Activated CD4-positive, alpha-beta T cell treated with anti-CD3 and anti-CD28 coated beads for 36 hours (primary cell): ENCODE measurements at regions not wholly inside any gene's neighbourhood (a gene's known extent, or its start where the extent isn't known, plus 50 kb on each side); places are given as distances from the start of the nearest gene placed in this dataset.

ENCODE experiments used
- ATAC-seq: fragments of 200-7000 bp; cut with Tn5 transposase; one replicate; pipeline ENCODE4 v1.10.0; 2021; ENCODE audit warnings: mild to moderate bottlenecking, moderate library complexity
- CTCF ChIA-PET: fragments of 350-600 bp; sonication (Branson Sonifier 250); formaldehyde crosslinking; loops from one replicate; lab custom pipeline; 2021; ENCODE audit warnings: antibody characterized with exemption; lab: Charles Lee
- POLR2A ChIA-PET: fragments of 350-600 bp; sonication (Branson Sonifier 250); formaldehyde crosslinking; loops from one replicate; lab custom pipeline; 2021; ENCODE audit warnings: antibody characterized with exemption, inconsistent platforms; lab: Charles Lee
- DNase-seq: peaks from one replicate; pipeline ENCODE4 v3.0.0-alpha.2; 2020
- H3K27ac Mint-ChIP-seq: one replicate; pipeline ENCODE4 v1.8.0; 2021; ENCODE audit warnings: mixed read lengths
- H3K27me3 Mint-ChIP-seq: one replicate; pipeline ENCODE4 v1.8.0; 2021; ENCODE audit warnings: mixed read lengths
- H3K36me3 Mint-ChIP-seq: one replicate; pipeline ENCODE4 v1.8.0; 2021; ENCODE audit warnings: low read depth, mixed read lengths
- H3K4me1 Mint-ChIP-seq: one replicate; pipeline ENCODE4 v1.8.0; 2021; ENCODE audit warnings: mixed read lengths
- H3K4me3 Mint-ChIP-seq: one replicate; pipeline ENCODE4 v1.8.0; 2021; ENCODE audit warnings: mild to moderate bottlenecking, moderate library complexity, mixed read lengths
- H3K9me3 Mint-ChIP-seq: one replicate; pipeline ENCODE4 v1.8.0; 2021; ENCODE audit warnings: low read depth, mixed read lengths
- intact Hi-C, 2 experiments: fragments of 100-400 bp; cut with DNase I in 1 of 2; cut with micrococcal nuclease in 1 of 2; formaldehyde crosslinking; loops; one replicate each; pipeline versions ENCODE4 v1.14.2 to v1.15.1; 2022 to 2024; cut with DNase I, micrococcal nuclease

DNA sequence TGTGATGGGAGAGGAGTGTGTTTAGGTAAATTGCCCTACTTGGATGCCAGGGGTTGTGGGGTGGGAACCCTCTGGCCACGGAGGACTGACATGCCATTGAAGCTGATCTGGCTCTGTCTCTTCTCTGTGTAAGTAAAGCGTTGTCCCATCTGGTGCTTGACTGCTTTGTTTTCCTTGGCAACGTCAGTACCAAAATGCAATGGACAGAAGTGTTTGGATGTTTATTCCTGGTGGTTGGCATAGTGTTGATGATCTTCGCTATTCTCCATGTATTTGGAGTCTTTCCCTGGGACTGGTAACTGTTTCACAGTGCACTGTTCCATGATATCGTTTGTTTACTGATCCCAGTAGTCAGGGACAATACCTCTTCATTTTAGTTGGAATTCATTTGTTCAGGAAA, 130.5 kb upstream of the MCTP2 start:
- Mint-ChIP-seq H3K27ac (no peak overlapping the region), H3K27me3 (peaks cover 20% of the 10 kb centered on the region), H3K36me3 (no peaks in the 10 kb centered on the region), H3K4me3 (no peak overlapping the region), H3K9me3 (no peaks in the 10 kb centered on the region), H3K4me1 (no peaks in the 10 kb centered on the region)
- intact Hi-C loops: no loop called here
- ATAC-seq: no peak
- ChIA-PET POLR2A (no interaction called here), CTCF (no interaction called here)
- no peak for DNase-seq

DNA sequence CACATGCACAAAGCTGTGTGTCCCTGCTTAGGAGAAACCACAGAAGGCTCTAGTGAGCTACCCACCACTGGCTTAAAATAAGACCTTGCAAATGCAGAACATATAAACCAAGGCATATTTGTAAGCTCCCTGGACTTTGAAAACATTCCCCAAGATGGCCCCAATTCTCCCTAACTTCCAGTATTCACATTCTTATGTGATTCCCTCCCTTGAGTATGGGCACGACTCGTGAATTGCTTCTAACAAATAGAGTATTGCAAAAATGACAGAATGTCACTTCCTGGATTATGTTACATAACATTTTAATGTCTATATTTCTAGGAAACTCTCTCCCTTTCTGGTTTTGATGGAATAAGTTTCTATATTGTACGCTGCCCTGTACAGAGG, 131.8 kb upstream of the MCTP2 start:
- POLR2A ChIA-PET: interaction anchor here (0.5 kb wide), 1 partner anchor 146 kb away, joined by 4 read pairs; no protein-coding TSS in a partner anchor
- H3K36me3 Mint-ChIP-seq: no peaks in the 10 kb centered on the region
- ATAC-seq: no peak
- H3K9me3 Mint-ChIP-seq: no peaks in the 10 kb centered on the region
- no peaks in the 10 kb centered on the region for H3K4me1 Mint-ChIP-seq
- CTCF ChIA-PET: interaction anchor here (0.9 kb wide), 1 partner anchor 63 kb away, joined by 3 read pairs; no protein-coding TSS in a partner anchor
- intact Hi-C loops: no loop called here
- H3K4me3 Mint-ChIP-seq: no peak overlapping the region
- DNase-seq: no peak
- no peak overlapping the region for H3K27ac Mint-ChIP-seq
- peaks cover 19% of the 10 kb centered on the region for H3K27me3 Mint-ChIP-seq

DNA sequence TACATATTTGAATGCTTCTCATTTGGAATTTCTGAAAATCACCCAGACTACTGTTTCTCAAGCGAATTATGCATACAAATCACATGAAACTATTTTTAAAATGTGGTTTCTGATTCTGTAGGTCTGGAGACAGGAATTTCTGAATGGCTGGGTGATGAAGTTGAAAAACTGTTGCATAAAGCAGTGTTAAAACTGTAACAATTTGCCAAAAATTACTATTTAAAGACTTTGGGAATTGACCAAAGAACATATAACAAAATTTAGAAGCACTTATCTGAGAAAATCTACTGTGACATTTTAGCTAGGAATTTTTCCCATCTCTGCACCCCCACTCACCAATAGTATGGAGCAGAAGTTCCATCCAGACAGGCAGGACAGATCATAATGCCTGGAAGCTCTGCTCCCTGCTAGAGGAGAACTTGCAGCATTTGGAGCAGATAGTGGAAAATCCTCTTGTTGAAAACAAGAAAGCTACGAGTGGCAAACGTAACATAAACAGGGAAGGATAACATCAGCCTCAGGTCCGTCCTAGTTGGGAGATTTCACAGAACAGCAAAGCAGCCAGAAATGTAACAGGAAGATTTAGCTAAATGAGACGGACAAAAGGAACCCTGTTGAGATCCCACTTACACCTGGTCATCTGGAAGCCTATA, 132.3 kb upstream of the MCTP2 start:
- Mint-ChIP-seq H3K4me1 (no peaks in the 10 kb centered on the region), H3K27me3 (peaks cover 15% of the 10 kb centered on the region), H3K4me3 (no peak overlapping the region), H3K36me3 (no peaks in the 10 kb centered on the region), H3K27ac (no peak overlapping the region), H3K9me3 (no peaks in the 10 kb centered on the region)
- intact Hi-C loops: no loop called here
- no peak for ATAC-seq
- POLR2A ChIA-PET: interaction anchor here (0.5 kb wide), 1 partner anchor 145 kb away, joined by 4 read pairs; no protein-coding TSS in a partner anchor
- no peak for DNase-seq
- CTCF ChIA-PET: interaction anchor here (0.9 kb wide), 1 partner anchor 64 kb away, joined by 3 read pairs; no protein-coding TSS in a partner anchor

DNA sequence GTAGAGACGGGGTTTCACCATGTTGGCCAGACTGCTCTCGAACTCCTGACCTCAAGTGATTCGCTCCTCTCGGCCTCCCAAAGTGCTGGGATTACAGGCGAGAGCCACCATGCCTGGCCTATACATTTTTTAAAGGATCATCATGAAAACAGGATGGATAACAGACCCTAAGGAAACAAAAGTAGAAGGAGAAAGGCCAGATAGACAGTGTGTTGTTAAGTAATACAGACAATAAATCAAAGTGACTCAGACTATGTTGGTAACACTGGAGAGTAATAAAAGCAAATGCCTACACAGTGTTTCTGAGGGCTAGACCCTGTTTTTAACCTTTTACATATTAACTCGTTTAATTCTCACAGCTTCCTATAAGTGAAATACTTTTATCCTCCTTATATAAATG, 133.8 kb upstream of the MCTP2 start:
- intact Hi-C loops: no loop called here
- H3K36me3 Mint-ChIP-seq: no peaks in the 10 kb centered on the region
- H3K27me3 Mint-ChIP-seq: peaks cover 8% of the 10 kb centered on the region
- no peaks in the 10 kb centered on the region for H3K4me1 Mint-ChIP-seq
- no peak overlapping the region for H3K27ac Mint-ChIP-seq
- CTCF ChIA-PET: no interaction called here
- DNase-seq (no peak), ATAC-seq (no peak)
- POLR2A ChIA-PET: no interaction called here
- no peaks in the 10 kb centered on the region for H3K9me3 Mint-ChIP-seq
- H3K4me3 Mint-ChIP-seq: no peak overlapping the region

DNA sequence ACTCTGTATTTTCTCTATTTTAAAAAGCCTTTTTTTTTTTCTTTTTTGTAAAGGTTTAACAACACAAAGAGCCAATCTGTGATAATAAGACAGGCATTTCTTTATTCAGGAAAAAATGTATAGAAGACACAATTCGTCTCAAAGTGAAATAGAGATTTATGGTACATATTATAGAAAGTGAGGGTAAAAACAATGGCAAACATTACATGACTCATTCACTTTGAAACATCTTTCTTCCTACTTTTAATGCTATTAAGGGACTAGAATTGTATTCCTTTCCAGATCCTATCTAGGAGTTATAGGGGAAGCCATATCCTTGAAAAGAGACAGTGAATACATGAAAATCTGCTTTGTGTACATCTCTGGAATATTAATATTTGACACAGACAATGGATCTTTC, 137.1 kb upstream of the MCTP2 start:
- intact Hi-C loops: no loop called here
- H3K4me1 Mint-ChIP-seq: no peaks in the 10 kb centered on the region
- no peaks in the 10 kb centered on the region for H3K36me3 Mint-ChIP-seq
- H3K4me3 Mint-ChIP-seq: no peak overlapping the region
- ChIA-PET CTCF (interaction anchor here (0.6 kb wide), 1 partner anchor 903 kb away, joined by 3 read pairs; no protein-coding TSS in a partner anchor), POLR2A (no interaction called here)
- H3K27me3 Mint-ChIP-seq: peaks cover 4% of the 10 kb centered on the region
- H3K9me3 Mint-ChIP-seq: no peaks in the 10 kb centered on the region
- DNase-seq: no peak
- no peak overlapping the region for H3K27ac Mint-ChIP-seq
- no peak for ATAC-seq

DNA sequence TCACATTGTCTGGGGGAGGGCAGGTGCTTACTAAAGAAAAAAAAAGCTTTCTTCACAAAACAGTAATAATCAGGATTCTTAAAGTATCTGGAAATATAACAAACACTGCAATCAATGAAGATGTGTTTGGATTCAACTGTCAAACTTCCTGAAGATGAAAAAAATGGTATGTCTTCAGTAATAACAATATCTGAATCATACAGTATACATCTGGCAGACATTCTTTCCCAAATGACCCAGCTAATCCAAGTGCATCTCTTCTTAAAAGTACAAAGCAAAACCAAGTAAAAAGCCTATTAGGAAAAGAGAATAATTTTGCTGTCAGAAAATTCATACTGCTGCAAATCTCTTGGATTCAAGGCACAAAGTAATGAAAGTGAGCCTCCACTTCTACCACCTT, 145.0 kb upstream of the MCTP2 start:
- intact Hi-C loops: no loop called here
- ChIA-PET POLR2A (no interaction called here), CTCF (no interaction called here)
- no peaks in the 10 kb centered on the region for H3K4me1 Mint-ChIP-seq
- H3K4me3 Mint-ChIP-seq: no peak overlapping the region
- H3K9me3 Mint-ChIP-seq: no peaks in the 10 kb centered on the region
- no peaks in the 10 kb centered on the region for H3K36me3 Mint-ChIP-seq
- DNase-seq: no peak
- H3K27me3 Mint-ChIP-seq: peaks cover 2% of the 10 kb centered on the region
- H3K27ac Mint-ChIP-seq: no peak overlapping the region
- no peak for ATAC-seq

DNA sequence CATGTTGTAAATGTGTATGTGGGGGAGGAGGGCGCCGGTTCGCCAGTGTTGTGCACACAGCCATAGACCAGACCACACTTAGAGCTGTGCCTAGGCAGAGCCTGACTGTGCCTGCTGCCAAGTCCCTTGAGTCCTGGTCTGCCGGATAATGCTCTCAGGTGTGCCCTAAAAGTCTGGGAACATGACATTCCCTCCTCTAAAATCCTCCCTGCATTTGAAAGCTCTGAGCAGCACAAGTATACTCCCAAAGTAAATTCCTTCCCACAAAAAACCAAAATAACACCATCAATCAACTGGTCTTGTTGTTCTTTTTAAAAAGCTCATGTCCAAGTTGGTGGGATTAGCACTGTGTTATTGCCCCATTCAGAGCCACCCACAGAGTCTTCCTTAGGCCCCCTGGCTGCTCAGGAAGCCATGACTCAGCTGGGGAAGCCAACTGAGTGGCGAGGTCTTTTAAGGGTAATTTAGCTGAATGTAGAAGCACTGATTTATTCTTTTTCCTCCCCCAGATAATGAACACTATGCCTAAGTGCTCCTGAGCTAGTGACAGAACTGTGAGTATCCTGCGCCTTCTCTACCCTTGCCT, 147.8 kb upstream of the MCTP2 start:
- ATAC-seq (no peak), DNase-seq (no peak)
- Mint-ChIP-seq H3K4me1 (no peaks in the 10 kb centered on the region), H3K9me3 (no peaks in the 10 kb centered on the region), H3K4me3 (no peak overlapping the region), H3K27me3 (peaks cover 1% of the 10 kb centered on the region), H3K27ac (no peak overlapping the region), H3K36me3 (no peaks in the 10 kb centered on the region)
- POLR2A ChIA-PET: no interaction called here
- intact Hi-C loops: no loop called here
- CTCF ChIA-PET: interaction anchor here (0.6 kb wide), 1 partner anchor 96 kb away, joined by 3 read pairs; no protein-coding TSS in a partner anchor

DNA sequence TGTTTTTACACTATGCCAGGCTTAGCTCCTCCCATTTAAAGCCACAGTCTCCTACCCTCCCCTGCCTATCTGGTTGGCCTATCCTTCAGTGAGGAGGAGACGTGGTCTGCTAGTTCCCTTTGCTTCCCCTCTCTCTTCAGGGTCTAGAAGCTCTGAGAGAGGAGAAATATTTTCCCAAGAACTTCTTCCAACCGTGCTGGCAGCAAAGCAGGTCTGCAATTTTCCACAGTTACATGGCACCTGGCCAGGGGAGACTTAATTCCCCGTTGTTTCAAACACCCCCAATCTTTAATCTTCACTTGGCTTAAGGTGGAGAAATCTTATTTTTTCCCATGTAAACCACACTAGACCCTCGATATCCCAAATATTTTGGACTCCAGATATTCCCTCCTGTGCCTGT, 149.5 kb upstream of the MCTP2 start:
- Mint-ChIP-seq H3K27ac (no peak overlapping the region), H3K4me1 (no peaks in the 10 kb centered on the region), H3K9me3 (no peaks in the 10 kb centered on the region), H3K27me3 (no peaks in the 10 kb centered on the region), H3K36me3 (no peaks in the 10 kb centered on the region), H3K4me3 (no peak overlapping the region)
- ChIA-PET CTCF (no interaction called here), POLR2A (no interaction called here)
- DNase-seq (no peak), ATAC-seq (no peak)
- intact Hi-C loops: no loop called here

DNA sequence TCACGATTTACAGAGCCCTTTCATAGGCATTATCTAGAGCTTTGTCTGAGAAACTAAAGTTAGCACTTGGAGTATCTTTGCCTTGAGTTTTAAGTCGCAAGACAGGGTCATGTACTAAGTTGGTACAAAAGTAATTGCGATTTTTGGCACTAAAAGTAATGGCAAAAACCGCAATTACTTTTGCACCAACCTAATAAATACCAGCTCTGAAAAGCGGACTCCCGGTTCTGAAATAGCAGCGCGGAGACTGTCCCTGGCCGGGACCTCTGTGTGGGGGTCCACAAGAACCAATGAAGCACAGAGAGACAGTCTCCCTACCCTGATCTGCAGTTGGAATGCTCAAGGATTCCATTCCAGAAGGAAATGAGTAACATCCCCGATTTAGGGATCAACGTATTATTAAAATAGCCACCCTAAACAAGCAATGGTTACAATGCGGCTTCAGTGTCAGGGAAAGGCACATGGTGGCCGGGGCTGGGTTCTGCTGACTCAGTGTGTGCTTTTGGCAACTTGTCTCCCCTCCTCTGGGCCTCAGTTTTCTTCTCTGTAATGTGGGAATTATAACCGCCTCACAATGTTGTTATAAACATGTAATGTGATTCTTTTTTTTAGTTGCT, 150.3 kb upstream of the MCTP2 start:
- Mint-ChIP-seq H3K36me3 (no peaks in the 10 kb centered on the region), H3K27me3 (no peaks in the 10 kb centered on the region), H3K4me1 (no peaks in the 10 kb centered on the region), H3K27ac (no peak overlapping the region), H3K9me3 (no peaks in the 10 kb centered on the region), H3K4me3 (no peak overlapping the region)
- CTCF ChIA-PET: interaction anchor here (0.7 kb wide), 1 partner anchor 14 kb away, joined by 3 read pairs; no protein-coding TSS in a partner anchor
- intact Hi-C loops: no loop called here
- ATAC-seq: no peak
- DNase-seq: no peak
- POLR2A ChIA-PET: no interaction called here

DNA sequence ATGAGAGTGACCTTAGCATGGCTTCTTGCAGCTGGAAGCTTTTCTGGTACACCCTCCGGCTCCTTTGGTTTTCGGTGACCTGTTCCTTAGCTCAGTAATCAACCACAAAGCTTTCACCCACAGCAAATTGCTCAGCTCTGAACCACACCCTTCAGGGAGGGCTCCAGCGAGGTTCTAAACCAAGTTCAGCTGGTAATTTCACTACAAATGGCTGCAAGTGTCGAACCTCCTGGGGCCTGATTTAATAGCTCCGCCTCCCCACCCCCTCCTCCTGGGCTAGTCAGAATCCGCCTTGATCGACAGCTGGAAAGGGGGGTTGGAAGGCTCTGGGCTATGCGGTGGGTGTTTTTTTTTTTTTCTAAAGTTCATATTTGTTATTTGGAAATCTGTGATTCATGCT, 150.9 kb upstream of the MCTP2 start:
- Mint-ChIP-seq H3K27ac (no peak overlapping the region), H3K4me3 (no peak overlapping the region), H3K4me1 (no peaks in the 10 kb centered on the region), H3K36me3 (no peaks in the 10 kb centered on the region), H3K9me3 (no peaks in the 10 kb centered on the region), H3K27me3 (no peaks in the 10 kb centered on the region)
- intact Hi-C loops: no loop called here
- ATAC-seq (no peak), DNase-seq (peak; percentile 6)
- ChIA-PET CTCF (interaction anchor here (0.7 kb wide), 1 partner anchor 13 kb away, joined by 3 read pairs; no protein-coding TSS in a partner anchor), POLR2A (no interaction called here)

DNA sequence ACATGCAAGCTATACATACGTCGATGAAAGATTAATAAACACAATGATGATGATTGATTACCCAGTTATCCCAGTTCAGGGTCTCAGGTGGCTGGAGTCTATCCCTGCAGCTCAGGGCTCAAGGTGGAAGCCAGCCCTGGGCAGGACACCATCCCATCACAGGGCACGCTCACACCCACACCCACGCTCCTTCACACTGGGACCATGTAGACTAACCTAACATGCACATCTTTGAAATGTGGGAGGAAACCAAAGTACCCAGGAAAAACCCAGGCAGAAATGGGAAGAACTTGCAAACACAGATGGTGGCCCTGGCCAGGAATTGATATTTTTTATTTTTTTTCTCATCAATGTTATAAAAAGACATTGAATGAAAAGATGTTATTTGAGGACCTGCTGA, 151.4 kb upstream of the MCTP2 start:
- Mint-ChIP-seq H3K27ac (no peak overlapping the region), H3K9me3 (no peaks in the 10 kb centered on the region), H3K36me3 (no peaks in the 10 kb centered on the region), H3K4me3 (no peak overlapping the region), H3K27me3 (no peaks in the 10 kb centered on the region), H3K4me1 (no peaks in the 10 kb centered on the region)
- ChIA-PET CTCF (interaction anchor here (0.6 kb wide), 1 partner anchor 939 kb away, joined by 3 read pairs; no protein-coding TSS in a partner anchor), POLR2A (no interaction called here)
- ATAC-seq (no peak), DNase-seq (no peak)
- intact Hi-C loops: no loop called here

DNA sequence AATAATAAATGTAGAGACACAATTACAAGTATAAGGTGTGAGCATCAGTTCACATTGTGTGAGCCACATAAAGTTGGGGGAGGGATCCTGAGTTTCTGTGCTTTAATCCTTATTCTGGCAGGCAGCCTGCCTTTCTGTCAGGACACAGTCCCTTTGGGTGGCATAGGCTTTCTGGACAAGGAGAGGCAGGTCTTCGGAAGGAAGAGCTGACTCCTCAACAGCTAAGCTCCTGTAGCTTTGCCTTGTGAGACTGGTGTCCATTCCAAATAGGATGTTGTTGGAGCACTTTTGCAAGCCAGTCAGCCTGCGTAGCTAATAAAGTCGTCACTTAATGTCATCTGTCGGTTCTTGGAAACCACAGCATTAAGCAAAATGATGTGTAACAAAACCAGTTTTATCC, 151.9 kb upstream of the MCTP2 start:
- no peak overlapping the region for H3K4me3 Mint-ChIP-seq
- no peak overlapping the region for H3K27ac Mint-ChIP-seq
- no peaks in the 10 kb centered on the region for H3K27me3 Mint-ChIP-seq
- H3K36me3 Mint-ChIP-seq: no peaks in the 10 kb centered on the region
- ATAC-seq (no peak), DNase-seq (no peak)
- no peaks in the 10 kb centered on the region for H3K9me3 Mint-ChIP-seq
- POLR2A ChIA-PET: no interaction called here
- no peaks in the 10 kb centered on the region for H3K4me1 Mint-ChIP-seq
- CTCF ChIA-PET: interaction anchor here (0.6 kb wide), 1 partner anchor 938 kb away, joined by 3 read pairs; no protein-coding TSS in a partner anchor
- intact Hi-C loops: no loop called here
